HG02623 (cell line): ENCODE measurements at regions not wholly inside any gene's neighbourhood (a gene's known extent, or its start where the extent isn't known, plus 50 kb on each side); places are given as distances from the start of the nearest gene placed in this dataset.

Source experiments
- ATAC-seq: cut with Tn5 transposase; IDR thresholded peaks from one replicate; pipeline ENCODE4 v1.9.1; 2021; ENCODE audit warnings: moderate library complexity; ENCODE audit not compliant: unreplicated experiment

GRCh38 chr4:12881945-12882584 lies 602.1 kb downstream of the RAB28 start:
- ATAC-seq, result no peak

DNA sequence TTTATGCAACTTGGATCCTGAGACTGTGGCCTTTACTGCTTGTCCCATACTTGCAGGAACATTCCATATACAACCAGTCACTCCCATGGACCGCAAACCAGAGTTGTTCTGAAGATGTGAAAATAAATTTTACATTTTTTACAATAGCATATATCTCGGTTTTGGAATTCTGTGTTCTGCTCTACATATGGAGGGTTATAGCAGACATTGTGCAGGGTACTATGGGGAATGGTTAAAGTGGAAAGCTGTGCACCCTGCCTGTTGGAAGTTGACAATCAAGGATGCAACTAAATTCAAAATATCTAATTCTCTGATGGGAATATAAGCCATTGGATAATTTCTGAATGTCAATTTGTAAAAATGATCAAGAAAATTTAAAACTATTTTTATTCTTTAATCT lies 603.3 kb downstream of the RAB28 start:
- ATAC-seq, result no peak

DNA sequence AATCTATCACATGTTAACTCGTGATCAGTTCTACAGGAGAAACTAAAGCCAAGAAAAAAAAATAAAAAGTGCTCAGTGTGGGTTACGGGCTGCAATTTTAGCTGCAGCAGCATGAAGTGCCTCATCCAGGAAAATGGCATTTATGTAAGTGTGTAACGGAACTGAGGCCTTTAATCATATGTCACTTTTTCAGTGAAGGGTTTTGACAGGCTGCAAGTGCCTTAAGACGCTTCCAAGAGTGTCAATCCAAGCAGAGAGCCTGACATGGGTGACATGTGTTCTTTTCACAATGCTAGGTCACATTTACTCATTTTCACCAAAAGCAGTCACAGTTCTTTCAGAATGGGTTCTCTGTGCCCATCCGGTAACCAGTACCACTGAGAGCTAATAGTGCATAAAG lies 604.6 kb downstream of the RAB28 start:
- ATAC-seq, result no peak

DNA sequence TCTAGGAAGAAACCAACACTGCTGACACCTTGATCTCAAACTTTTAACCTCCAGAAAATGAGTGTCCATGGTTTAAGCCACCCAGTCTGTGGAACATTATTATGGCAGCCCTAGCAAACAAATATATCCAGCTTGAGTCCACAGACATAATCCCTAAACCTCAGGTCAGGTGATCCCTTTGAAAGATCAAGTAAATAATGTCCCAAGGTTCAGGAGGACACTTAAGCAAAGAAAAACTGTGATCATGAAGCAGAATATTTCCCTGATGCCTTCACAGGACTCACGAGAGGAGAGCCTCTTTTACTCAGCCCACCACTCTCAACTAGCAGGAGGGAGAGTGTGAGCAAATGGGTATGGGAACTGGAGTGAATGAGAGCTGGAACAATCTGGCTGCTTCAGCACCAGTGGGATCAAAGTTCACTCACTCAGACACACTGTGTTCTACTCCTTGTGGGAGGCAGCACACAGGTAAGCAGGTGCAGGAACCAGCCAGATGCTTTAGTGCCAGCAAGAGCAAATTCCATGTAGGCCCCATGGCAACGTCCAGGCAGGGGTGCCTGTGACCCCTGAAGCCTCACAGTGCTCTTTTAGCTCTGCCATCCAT lies 608.4 kb downstream of the RAB28 start:
- no peak for ATAC-seq

GRCh38 chr4:12873351-12873750 lies 610.8 kb downstream of the RAB28 start:
- no peak for ATAC-seq

DNA sequence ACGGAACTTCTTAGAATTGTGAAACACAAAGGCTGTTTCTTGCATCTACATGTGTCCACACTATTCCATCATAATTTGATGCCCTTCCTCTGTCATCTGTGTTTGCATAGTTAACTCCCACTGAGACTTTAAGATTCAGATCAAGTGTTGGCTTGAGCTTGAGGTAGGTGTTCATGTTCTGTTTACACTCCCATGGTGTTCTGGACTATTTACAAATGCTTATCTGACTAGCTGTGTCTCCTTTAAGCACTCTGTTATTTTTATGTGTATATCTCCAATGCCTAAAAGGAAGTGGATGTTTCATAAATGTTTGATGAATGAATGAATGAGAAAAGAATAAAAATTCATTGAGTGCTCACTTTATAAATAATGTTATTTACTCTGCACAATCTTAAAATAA lies 622.7 kb downstream of the RAB28 start:
- no peak for ATAC-seq

GRCh38 chr4:12852338-12853307 lies 631.5 kb downstream of the RAB28 start:
- ATAC-seq, result no peak

GRCh38 chr4:12846368-12846767 lies 637.8 kb downstream of the RAB28 start:
- ATAC-seq, result no peak

DNA sequence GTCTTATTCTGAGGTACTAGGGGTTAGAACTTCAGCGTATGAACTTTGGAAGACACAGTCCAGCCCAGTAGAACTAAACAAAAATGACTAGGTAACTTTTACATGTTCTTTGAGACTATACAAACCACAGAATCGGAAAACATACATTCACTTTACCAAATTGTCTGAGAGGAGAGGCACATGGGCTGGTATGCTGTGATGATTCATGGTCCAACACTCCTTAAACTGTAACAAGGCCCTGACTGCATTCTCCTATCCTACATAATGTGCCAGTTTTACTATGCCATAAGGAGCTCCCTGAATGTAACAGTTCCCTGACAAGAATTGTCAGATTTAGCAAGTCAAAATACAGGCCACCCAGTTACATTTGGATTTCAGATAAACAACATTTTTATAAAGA lies 640.0 kb downstream of the RAB28 start:
- ATAC-seq, result no peak

DNA sequence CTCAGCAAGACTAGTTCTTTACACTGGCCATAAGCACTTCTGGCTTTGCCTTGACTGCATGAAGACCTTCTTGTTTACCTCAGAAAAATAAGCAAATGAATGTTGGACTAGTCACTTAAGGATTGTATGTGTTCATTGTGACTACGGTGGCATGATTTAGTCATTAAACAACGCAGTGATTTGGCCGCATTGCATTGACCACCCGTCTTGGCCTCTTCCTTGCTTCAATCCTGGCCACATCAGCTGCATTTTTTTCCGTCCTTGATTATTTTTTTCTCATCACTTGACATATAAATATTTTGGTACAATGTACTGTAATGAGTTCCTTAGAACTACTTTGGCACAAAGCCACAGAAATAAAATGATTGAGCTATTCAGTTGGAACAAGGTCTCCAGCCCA lies 656.2 kb downstream of the RAB28 start:
- no peak for ATAC-seq

GRCh38 chr4:12791536-12791935 lies 692.6 kb downstream of the RAB28 start:
- ATAC-seq, result no peak

DNA sequence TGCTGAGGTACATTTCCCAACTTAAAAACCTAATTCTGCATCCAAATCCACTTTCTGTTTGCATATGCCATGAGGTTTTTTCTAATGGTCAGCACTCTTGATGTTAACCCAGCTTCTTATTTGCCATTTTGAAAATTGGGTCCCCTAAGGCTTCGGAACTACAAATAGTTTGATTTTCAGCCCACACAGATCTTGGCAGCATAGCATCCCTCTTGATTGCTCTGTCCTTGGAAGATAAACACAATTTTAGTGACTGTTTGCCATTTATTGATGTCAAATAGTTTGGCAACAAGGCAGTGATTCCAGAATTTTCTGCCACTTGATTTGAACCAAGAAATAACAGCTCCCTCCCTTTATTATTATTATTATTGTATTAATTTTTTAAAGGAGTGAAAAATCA lies 696.9 kb downstream of the RAB28 start:
- ATAC-seq, result no peak

DNA sequence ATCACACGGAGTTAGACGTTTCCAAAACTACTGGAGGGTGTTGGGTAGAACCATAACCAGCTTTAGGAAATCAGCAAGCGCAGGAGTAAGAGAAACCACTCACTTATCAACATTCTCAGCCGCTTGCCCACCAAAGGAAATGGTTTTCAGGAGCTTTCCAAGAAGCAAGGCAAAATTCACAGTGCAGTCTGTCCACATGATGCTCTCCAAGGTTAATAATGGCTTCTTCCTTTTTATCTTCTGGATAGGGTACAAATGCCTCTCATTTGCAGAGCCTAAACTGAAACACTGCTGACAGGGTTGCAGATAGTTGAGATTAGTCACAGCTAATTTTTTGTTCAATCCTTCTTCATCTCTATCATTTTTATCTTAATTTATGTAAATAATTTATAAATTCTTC lies 705.4 kb downstream of the RAB28 start:
- ATAC-seq, result no peak

GRCh38 chr4:12778191-12778590 lies 705.9 kb downstream of the RAB28 start:
- no peak for ATAC-seq

GRCh38 chr4:12770351-12770750 lies 713.8 kb downstream of the RAB28 start:
- ATAC-seq, result no peak

DNA sequence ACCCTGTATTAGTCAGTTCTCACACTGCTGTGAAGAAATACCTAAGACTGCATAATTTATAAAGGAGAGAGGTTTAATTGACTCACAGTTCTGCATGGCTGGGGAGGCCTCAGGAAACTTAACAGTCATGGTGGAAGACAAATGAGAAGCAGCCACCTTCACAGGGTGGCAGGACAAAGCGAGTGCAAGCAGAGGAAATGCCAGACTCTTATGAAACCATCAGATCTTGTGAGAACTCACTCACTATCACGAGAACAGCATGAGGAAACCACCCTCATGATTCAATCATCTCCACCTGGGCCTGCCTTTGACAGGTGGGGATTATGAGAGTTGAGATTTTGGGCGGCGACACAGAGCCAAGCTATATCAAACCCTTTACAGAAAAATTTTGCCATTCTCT lies 722.4 kb downstream of the RAB28 start:
- ATAC-seq, result no peak

DNA sequence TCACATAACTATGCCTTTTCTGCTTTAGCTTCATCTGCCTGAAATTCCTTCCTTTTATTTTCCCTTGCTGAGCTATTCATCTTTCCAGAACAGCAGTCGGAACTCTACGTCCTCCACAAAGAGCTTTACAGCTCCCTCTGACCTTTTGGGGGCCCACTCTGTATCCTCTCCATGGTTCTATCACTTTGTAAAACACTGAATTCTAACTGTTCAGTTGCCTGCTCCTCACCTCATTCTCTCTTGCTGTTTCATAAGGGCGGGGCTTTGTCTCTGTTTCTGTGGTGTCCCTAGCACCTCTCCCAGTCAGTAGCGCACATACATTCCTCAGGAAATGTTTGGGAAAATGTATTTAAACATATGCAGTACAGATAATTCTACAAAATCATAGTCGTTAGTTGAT lies 737.0 kb downstream of the RAB28 start:
- no peak for ATAC-seq

GRCh38 chr4:12746221-12746620 lies 737.9 kb downstream of the RAB28 start:
- no peak for ATAC-seq

DNA sequence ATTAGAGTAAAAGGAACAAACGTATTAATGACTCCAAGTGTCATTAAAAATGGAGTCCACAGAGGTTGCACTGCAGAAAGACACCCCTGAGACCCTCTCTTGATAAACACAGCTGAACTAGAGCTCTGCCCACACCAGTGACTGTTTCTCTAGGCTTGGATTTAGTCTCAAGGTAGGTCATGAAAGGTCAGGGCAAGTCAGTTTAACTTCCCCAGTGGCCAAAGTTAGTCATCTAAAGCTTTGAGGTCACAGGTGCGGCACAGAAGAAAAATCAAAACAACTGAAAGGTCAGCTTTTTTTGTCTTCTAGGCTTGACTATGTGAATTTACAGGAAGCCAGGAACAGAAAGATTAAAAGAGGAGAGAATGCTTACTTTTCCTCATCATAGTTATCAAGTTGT lies 749.6 kb downstream of the RAB28 start:
- ATAC-seq, result no peak

GRCh38 chr4:12729384-12729783 lies 754.8 kb downstream of the RAB28 start:
- no peak for ATAC-seq

DNA sequence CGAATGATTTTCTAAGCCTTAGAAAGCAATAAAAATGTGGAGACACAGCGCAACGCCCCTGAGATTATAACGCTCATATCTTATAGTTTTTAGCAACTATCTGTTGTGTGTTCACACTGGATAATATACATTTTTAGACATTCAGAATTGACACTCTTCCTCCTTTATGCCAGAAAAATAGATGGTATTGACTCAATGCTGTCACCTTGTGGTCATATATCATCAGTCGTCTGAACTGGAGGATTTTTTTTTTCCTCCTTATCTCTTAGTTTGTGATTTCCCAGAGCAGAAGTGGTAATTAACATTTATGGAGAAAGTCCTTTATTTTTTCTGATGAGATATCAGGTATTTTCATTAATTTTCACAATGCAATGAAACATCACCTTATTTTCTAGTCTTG lies 759.6 kb downstream of the RAB28 start:
- no peak for ATAC-seq

- ATAC-seq, result no peak
Measured at GRCh38 chr4:12723849-12724447, 760.2 kb downstream of the RAB28 start.
